ENCODE measurements at regions not wholly inside any gene's neighbourhood (a gene's known extent, or its start where the extent isn't known, plus 50 kb on each side); places are given as distances from the start of the nearest gene placed in this dataset.

DNA sequence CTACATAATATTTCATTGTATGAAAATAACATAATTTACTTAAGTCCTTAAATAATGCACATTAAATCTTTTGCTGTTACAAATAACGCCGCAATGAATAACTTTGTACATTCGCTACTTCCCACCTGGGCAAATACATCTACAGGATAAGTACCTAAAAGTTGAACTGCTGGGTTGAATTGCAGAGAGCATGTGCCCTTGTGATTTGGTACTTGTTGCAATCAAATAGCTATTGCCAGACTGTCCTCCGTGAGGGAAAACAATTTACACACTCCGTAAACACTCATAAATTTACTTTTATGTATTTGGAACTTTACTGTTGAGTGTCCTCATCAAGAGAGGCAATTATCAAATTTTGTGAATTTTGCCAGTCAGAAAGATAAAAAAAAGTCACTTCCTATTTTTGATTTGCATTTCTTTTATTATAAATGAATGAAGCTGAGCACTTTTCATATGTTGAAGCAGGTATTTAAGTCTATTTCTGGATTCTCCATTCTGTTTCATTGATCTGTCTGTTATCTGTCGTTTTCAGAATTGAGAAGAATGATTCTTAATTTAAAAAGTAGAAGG lies 140.8 kb upstream of the SERTAD2 start:
- Mint-ChIP-seq H3K27me3 (ENCODE audit: low read depth) (peaks cover 2% of the 10 kb centered on the region), H3K36me3 (ENCODE audit: insufficient read depth in 1 of 3, low read depth in 3 of 3) (no peaks in the 10 kb centered on the region), H3K4me3 (no peak overlapping the region), H3K27ac (no peak overlapping the region), H3K9me3 (no peaks in the 10 kb centered on the region), H3K4me1 (peaks cover 9% of the 10 kb centered on the region in 2 experiments)
- Histone ChIP-seq H2BK12ac (ENCODE audit: insufficient read length, low read depth, low read length) (no peak overlapping the region), H3T11ph (ENCODE audit: low read length) (no peak overlapping the region), H4K20me1 (ENCODE audit: control insufficient read depth, insufficient read depth, insufficient read length) (no peaks in the 10 kb centered on the region), H2BK15ac (ENCODE audit: low read depth, low read length) (no peak overlapping the region), H3K4me2 (ENCODE audit: insufficient read depth, insufficient read length, low read length) (no peak overlapping the region), H3K14ac (ENCODE audit: insufficient read depth, low read length) (no peak overlapping the region), H3K4me1 (ENCODE audit: insufficient read depth, low read length) (no peaks in the 10 kb centered on the region), H3K27me3 (ENCODE audit: insufficient read depth, low read length) (no peaks in the 10 kb centered on the region), H2BK5ac (ENCODE audit: insufficient read length, low read length) (no peak overlapping the region), H3K56ac (ENCODE audit: insufficient read length, low read depth, low read length) (no peak overlapping the region), H2AFZ (ENCODE audit: low read length) (no peak overlapping the region), H2AK5ac (ENCODE audit: insufficient read length, low read length) (no peak overlapping the region), H3K79me1 (ENCODE audit: insufficient read depth, low read depth, low read length, poor library complexity, severe bottlenecking) (no peaks in the 10 kb centered on the region), H3K4ac (ENCODE audit: low read depth, low read length) (no peak overlapping the region), H3K27ac (ENCODE audit: insufficient read length, low read depth, low read length) (no peak overlapping the region), H3K18ac (ENCODE audit: insufficient read length, low read depth, low read length) (no peak overlapping the region), H3K79me2 (ENCODE audit: insufficient read depth, low read length) (no peaks in the 10 kb centered on the region), H2BK20ac (ENCODE audit: low read depth, low read length, poor library complexity, severe bottlenecking) (no peak overlapping the region), H4K8ac (replicated peaks; ENCODE audit: insufficient read length, low read depth, low read length) (no peak overlapping the region), H2BK120ac (ENCODE audit: low read depth, low read length, poor library complexity, severe bottlenecking) (no peak overlapping the region), H3K9me3 (ENCODE audit: control insufficient read depth, low read depth, low read length) (no peaks in the 10 kb centered on the region), H3K23ac (ENCODE audit: insufficient read length, low read depth, low read length) (no peak overlapping the region), H3K23me2 (ENCODE audit: insufficient read length, low read depth, low read length, poor library complexity, severe bottlenecking) (no peaks in the 10 kb centered on the region), H4K91ac (ENCODE audit: insufficient read length, low read depth, low read length) (no peak overlapping the region), H4K5ac (ENCODE audit: insufficient read length, low read depth, low read length) (no peak overlapping the region), H3K9ac (ENCODE audit: extremely low read depth, insufficient read length, low read length) (no peak overlapping the region)
- TF ChIP-seq, protein P1, sequence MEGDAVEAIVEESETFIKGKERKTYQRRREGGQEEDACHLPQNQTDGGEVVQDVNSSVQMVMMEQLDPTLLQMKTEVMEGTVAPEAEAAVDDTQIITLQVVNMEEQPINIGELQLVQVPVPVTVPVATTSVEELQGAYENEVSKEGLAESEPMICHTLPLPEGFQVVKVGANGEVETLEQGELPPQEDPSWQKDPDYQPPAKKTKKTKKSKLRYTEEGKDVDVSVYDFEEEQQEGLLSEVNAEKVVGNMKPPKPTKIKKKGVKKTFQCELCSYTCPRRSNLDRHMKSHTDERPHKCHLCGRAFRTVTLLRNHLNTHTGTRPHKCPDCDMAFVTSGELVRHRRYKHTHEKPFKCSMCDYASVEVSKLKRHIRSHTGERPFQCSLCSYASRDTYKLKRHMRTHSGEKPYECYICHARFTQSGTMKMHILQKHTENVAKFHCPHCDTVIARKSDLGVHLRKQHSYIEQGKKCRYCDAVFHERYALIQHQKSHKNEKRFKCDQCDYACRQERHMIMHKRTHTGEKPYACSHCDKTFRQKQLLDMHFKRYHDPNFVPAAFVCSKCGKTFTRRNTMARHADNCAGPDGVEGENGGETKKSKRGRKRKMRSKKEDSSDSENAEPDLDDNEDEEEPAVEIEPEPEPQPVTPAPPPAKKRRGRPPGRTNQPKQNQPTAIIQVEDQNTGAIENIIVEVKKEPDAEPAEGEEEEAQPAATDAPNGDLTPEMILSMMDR (conservative IDR thresholded peaks at IDR 0.05), result no peak
- WGBS (ENCODE audit: extremely low coverage, insufficient read length, low lambda C conversion rate), result no CpG with 5 or more reads among the region's 6 CpGs
- DNase-seq, result no peak

All from H9 (cell line).